ENCODE measurements at regions not wholly inside any gene's neighbourhood (a gene's known extent, or its start where the extent isn't known, plus 50 kb on each side); places are given as distances from the start of the nearest gene placed in this dataset.

DNA sequence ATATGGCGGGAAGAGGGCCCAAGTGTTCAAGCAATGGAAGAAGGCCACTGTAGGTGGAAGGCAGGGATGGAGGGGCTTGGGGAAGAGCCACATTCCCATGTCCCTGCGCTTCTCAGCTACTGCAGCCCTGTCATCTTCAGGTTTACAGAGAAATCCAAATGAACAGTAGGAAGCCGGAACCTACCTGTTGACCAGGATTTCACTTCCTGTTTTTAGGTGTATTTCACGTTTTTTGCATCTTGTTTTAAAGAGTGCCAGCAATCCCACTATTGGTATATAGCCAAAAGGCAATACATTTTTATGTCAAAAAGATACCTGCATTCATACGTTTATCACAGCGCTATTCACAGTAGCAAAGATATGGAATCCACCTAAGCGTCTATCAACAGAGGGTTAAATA is 159.2 kb downstream of the SLC35B3 start:
- no peaks in the 10 kb centered on the region for H3K4me1 ChIP-seq
- DNase-seq: no peak
- no peak for TF ChIP-seq POLR2A (IDR thresholded peaks at IDR 0.05)
- no peak for TF ChIP-seq EP300 (IDR thresholded peaks at IDR 0.05)
- TF ChIP-seq POLR2AphosphoS5 (IDR thresholded peaks at IDR 0.05): no peak
- TF ChIP-seq, protein P1, sequence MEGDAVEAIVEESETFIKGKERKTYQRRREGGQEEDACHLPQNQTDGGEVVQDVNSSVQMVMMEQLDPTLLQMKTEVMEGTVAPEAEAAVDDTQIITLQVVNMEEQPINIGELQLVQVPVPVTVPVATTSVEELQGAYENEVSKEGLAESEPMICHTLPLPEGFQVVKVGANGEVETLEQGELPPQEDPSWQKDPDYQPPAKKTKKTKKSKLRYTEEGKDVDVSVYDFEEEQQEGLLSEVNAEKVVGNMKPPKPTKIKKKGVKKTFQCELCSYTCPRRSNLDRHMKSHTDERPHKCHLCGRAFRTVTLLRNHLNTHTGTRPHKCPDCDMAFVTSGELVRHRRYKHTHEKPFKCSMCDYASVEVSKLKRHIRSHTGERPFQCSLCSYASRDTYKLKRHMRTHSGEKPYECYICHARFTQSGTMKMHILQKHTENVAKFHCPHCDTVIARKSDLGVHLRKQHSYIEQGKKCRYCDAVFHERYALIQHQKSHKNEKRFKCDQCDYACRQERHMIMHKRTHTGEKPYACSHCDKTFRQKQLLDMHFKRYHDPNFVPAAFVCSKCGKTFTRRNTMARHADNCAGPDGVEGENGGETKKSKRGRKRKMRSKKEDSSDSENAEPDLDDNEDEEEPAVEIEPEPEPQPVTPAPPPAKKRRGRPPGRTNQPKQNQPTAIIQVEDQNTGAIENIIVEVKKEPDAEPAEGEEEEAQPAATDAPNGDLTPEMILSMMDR (IDR thresholded peaks at IDR 0.05): no peak
- intact Hi-C loops (cut with DNase I; ENCODE audit: low total_unique reads): no loop called here
- H3K9me3 ChIP-seq: no peaks in the 10 kb centered on the region
- H3K27me3 ChIP-seq: peaks cover 0 to 8% (median 0%) of the 10 kb centered on the region in 3 donors
- 82 to 90% (median 85%) methylated on average over 7 of the region's 7 CpGs for WGBS, 5 donors
- no peaks in the 10 kb centered on the region for H3K36me3 ChIP-seq
- no peak overlapping the region for H3K27ac ChIP-seq
- no peak overlapping the region for H3K4me3 ChIP-seq

DNA sequence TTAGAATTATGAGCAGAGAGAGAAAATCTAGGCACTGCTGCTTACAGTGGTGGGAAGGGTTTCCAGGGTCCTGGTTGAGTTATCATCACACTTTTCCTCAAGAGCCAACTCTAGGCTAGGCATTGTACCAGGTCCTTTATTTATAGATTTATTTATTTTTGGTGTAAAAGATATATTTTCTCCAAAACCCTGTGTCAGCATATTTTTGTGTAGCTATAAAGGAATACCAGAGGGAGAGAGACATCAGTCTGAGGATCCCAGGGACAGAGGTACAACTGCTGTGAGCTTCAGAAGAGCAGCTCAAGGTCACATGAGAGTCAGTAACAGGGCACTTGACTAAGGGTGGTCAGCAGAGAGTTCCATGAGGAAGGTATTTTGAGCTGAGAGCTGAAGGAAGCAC is 159.7 kb downstream of the SLC35B3 start:
- intact Hi-C loops (cut with DNase I; ENCODE audit: low total_unique reads): no loop called here

DNA sequence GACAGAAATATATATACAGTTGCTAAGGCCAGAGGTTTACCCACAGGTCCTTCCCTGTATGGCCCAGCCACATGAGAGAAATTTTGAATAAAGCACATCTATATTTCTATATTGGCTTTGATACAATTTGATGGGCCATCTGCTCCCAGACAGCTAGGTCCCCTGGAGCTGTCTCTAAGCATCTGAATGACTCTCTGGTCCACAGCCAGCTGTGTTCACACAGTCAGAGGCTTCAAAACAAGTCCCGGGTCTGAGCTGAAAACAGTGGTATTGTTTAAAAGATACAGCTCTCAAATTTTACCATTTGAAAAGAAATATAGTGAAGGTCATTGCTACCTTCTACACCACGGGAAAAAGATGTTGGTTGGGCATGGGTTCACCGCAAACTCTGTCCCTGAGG is 161.1 kb downstream of the SLC35B3 start:
- TF ChIP-seq EP300 (IDR thresholded peaks at IDR 0.05) (no peak), POLR2AphosphoS5 (IDR thresholded peaks at IDR 0.05) (no peak), POLR2A (IDR thresholded peaks at IDR 0.05) (no peak)
- TF ChIP-seq, protein P1 (IDR thresholded peaks at IDR 0.05): no peak
- Histone ChIP-seq H3K4me1 (no peaks in the 10 kb centered on the region), H3K27me3 (peaks cover 0 to 8% (median 0%) of the 10 kb centered on the region in 3 donors), H3K9me3 (peaks cover 0 to 6% (median 0%) of the 10 kb centered on the region in 4 donors), H3K27ac (no peak overlapping the region), H3K4me3 (no peak overlapping the region), H3K36me3 (no peaks in the 10 kb centered on the region)
- intact Hi-C loops (cut with DNase I; ENCODE audit: low total_unique reads): no loop called here
- WGBS, 5 donors: 51 to 65% (median 63%) methylated on average over 3 of the region's 3 CpGs
- DNase-seq: no peak

More for the DNA sequence above, 159.7 kb downstream of the SLC35B3 start:
- Histone ChIP-seq H3K36me3 (no peaks in the 10 kb centered on the region), H3K9me3 (no peaks in the 10 kb centered on the region), H3K4me3 (no peak overlapping the region), H3K4me1 (no peaks in the 10 kb centered on the region), H3K27ac (no peak overlapping the region), H3K27me3 (peaks cover 0 to 8% (median 0%) of the 10 kb centered on the region in 3 donors)
- DNase-seq: no peak
- TF ChIP-seq POLR2A (IDR thresholded peaks at IDR 0.05): no peak
- TF ChIP-seq, protein P1 (IDR thresholded peaks at IDR 0.05): no peak
- TF ChIP-seq POLR2AphosphoS5 (IDR thresholded peaks at IDR 0.05): no peak
- TF ChIP-seq EP300 (IDR thresholded peaks at IDR 0.05): no peak

DNA sequence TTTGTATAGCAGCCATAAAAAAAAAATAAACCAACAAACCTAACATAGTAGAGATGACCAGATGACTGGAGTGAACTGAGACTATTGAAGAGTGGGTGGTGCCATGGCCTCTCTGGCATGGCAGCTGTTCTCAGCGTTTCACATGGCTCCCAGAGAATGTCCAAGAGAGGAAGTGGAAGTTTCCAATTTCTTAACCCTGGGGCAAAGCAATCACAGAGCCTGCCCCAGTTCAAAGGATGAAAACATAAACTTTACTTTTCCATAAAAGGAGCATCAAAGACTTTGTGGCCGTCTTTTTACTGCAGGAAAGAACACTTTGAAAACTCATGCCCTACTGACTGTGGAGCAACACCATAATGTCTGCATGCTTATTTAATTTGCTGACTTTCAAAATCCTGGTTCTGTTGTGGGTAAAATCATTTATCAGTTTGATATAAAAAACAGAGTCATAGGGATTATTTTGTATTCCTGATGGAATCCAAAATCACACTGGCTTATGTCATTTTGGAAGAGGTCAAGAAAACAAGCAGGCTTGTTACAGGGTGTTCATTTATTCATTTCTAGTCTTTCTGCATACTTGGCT is 165.4 kb downstream of the SLC35B3 start:
- no peak overlapping the region for H3K4me3 ChIP-seq
- H3K9me3 ChIP-seq: peaks cover 0 to 12% (median 0%) of the 10 kb centered on the region in 4 donors
- DNase-seq: no peak
- 24 to 45% (median 30%) methylated on average over 2 of the region's 2 CpGs for WGBS, 5 donors
- TF ChIP-seq EP300 (IDR thresholded peaks at IDR 0.05) (no peak), POLR2AphosphoS5 (IDR thresholded peaks at IDR 0.05) (no peak), POLR2A (IDR thresholded peaks at IDR 0.05) (no peak)
- TF ChIP-seq, protein P1 (IDR thresholded peaks at IDR 0.05): no peak
- H3K27me3 ChIP-seq: no peaks in the 10 kb centered on the region
- no peaks in the 10 kb centered on the region for H3K4me1 ChIP-seq
- H3K27ac ChIP-seq: no peak overlapping the region
- intact Hi-C loops (cut with DNase I; ENCODE audit: low total_unique reads): no loop called here
- no peaks in the 10 kb centered on the region for H3K36me3 ChIP-seq
